ENCODE measurements at regions not wholly inside any gene's neighbourhood (a gene's known extent, or its start where the extent isn't known, plus 50 kb on each side); places are given as distances from the start of the nearest gene placed in this dataset.

DNA sequence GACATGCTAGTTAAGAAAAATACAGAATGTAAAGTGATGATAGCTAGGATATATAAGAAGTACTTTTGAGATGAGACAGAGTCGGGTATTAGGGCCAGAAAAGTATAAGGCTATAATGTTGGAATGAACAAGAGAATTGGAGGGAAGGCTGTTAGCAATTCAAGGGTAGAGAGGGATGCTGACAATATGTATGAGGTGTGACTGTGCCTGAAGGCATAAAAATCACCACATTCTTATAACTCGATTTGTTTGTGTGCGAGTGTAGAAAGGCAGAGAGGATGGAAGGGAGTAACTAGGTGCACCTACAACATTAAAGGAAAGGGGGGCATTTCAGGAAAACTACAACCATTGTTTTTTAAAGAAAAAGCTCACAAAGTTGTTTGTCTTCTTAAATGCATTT, 86.0 kb downstream of the FAT4 start:
- TF ChIP-seq, protein P1, sequence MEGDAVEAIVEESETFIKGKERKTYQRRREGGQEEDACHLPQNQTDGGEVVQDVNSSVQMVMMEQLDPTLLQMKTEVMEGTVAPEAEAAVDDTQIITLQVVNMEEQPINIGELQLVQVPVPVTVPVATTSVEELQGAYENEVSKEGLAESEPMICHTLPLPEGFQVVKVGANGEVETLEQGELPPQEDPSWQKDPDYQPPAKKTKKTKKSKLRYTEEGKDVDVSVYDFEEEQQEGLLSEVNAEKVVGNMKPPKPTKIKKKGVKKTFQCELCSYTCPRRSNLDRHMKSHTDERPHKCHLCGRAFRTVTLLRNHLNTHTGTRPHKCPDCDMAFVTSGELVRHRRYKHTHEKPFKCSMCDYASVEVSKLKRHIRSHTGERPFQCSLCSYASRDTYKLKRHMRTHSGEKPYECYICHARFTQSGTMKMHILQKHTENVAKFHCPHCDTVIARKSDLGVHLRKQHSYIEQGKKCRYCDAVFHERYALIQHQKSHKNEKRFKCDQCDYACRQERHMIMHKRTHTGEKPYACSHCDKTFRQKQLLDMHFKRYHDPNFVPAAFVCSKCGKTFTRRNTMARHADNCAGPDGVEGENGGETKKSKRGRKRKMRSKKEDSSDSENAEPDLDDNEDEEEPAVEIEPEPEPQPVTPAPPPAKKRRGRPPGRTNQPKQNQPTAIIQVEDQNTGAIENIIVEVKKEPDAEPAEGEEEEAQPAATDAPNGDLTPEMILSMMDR (IDR thresholded peaks at IDR 0.05) = no peak
- TF ChIP-seq POLR2AphosphoS5 (IDR thresholded peaks at IDR 0.05) = no peak
- TF ChIP-seq POLR2A (IDR thresholded peaks at IDR 0.05) = no peak
- TF ChIP-seq EP300 (IDR thresholded peaks at IDR 0.05) = no peak

Measured in suprapubic skin (tissue), 4 donors.